Activated CD8-positive, alpha-beta T cell treated with anti-CD3 and anti-CD28 coated beads for 36 hours (primary cell): ENCODE measurements at regions not wholly inside any gene's neighbourhood (a gene's known extent, or its start where the extent isn't known, plus 50 kb on each side); places are given as distances from the start of the nearest gene placed in this dataset.

ENCODE experiments used
- ATAC-seq: fragments of 200-7000 bp; cut with Tn5 transposase; one replicate; pipeline ENCODE4 v1.10.0; 2021; ENCODE audit warnings: mild to moderate bottlenecking, moderate library complexity
- CTCF ChIA-PET: fragments of 350-600 bp; sonication (Branson Sonifier 250); formaldehyde crosslinking; loops from one replicate; lab custom pipeline; 2021; ENCODE audit warnings: antibody characterized with exemption; lab: Charles Lee
- POLR2A ChIA-PET: fragments of 350-600 bp; sonication (Branson Sonifier 250); formaldehyde crosslinking; loops from one replicate; lab custom pipeline; 2021; ENCODE audit warnings: antibody characterized with exemption; lab: Charles Lee
- DNase-seq: peaks from one replicate; pipeline ENCODE4 v3.0.0-alpha.2; 2020
- H3K27ac Mint-ChIP-seq: one replicate; pipeline ENCODE4 v1.8.0; 2021; ENCODE audit warnings: mild to moderate bottlenecking, mixed read lengths
- H3K27me3 Mint-ChIP-seq: one replicate; pipeline ENCODE4 v1.8.0; 2021; ENCODE audit warnings: mixed read lengths
- H3K36me3 Mint-ChIP-seq: one replicate; pipeline ENCODE4 v1.8.0; 2021; ENCODE audit warnings: low read depth, mixed read lengths
- H3K4me1 Mint-ChIP-seq: one replicate; pipeline ENCODE4 v1.8.0; 2021; ENCODE audit warnings: low read depth, mixed read lengths
- H3K4me3 Mint-ChIP-seq: one replicate; pipeline ENCODE4 v1.8.0; 2021; ENCODE audit warnings: mild to moderate bottlenecking, moderate library complexity, mixed read lengths
- H3K9me3 Mint-ChIP-seq: one replicate; pipeline ENCODE4 v1.8.0; 2021; ENCODE audit warnings: mixed read lengths
- intact Hi-C: fragments of 100-400 bp; cut with micrococcal nuclease; formaldehyde crosslinking; loops from one replicate; pipeline ENCODE4 v1.10.0; 2022
- TF ChIP-seq, protein P1 (sequence below): fragments of 200-600 bp; IDR thresholded peaks from one replicate; pipeline ENCODE4 v1.8.0; 2022; ENCODE audit warnings: antibody characterized with exemption, mild to moderate bottlenecking

DNA sequence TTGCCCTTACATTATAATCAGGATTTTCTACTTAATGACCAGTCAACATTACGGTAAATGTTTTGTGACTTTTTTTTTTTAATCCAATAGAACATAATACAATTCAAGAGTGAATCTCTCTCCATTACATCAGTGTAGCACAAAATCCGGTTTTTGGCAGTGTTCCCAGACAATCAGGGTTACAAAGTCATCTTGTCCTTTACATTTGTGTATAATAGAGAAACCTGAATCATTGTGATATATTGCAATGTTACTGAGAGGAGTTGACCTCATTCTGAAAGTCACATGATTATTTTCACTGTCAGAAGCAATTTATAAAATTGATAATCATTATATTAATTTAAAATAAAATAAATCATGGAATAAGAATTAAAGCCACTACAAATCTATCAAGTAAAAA lies 1346.0 kb upstream of the SPRY2 start:
- ChIA-PET POLR2A (no interaction called here), CTCF (no interaction called here)
- ATAC-seq (no peak), DNase-seq (no peak)
- Mint-ChIP-seq H3K27ac (no peak overlapping the region), H3K9me3 (peaks cover 8% of the 10 kb centered on the region), H3K4me3 (no peak overlapping the region), H3K27me3 (no peaks in the 10 kb centered on the region), H3K36me3 (no peaks in the 10 kb centered on the region), H3K4me1 (no peaks in the 10 kb centered on the region)
- intact Hi-C loops, result no loop called here
- TF ChIP-seq, protein P1, sequence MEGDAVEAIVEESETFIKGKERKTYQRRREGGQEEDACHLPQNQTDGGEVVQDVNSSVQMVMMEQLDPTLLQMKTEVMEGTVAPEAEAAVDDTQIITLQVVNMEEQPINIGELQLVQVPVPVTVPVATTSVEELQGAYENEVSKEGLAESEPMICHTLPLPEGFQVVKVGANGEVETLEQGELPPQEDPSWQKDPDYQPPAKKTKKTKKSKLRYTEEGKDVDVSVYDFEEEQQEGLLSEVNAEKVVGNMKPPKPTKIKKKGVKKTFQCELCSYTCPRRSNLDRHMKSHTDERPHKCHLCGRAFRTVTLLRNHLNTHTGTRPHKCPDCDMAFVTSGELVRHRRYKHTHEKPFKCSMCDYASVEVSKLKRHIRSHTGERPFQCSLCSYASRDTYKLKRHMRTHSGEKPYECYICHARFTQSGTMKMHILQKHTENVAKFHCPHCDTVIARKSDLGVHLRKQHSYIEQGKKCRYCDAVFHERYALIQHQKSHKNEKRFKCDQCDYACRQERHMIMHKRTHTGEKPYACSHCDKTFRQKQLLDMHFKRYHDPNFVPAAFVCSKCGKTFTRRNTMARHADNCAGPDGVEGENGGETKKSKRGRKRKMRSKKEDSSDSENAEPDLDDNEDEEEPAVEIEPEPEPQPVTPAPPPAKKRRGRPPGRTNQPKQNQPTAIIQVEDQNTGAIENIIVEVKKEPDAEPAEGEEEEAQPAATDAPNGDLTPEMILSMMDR, result no peak

- no peak overlapping the region for H3K27ac Mint-ChIP-seq
- DNase-seq (no peak), ATAC-seq (no peak)
- POLR2A ChIA-PET, result no interaction called here
- TF ChIP-seq, protein P1, result no peak
- no peak overlapping the region for H3K4me3 Mint-ChIP-seq
- CTCF ChIA-PET, result no interaction called here
- H3K4me1 Mint-ChIP-seq, result no peaks in the 10 kb centered on the region
- H3K36me3 Mint-ChIP-seq, result no peaks in the 10 kb centered on the region
- intact Hi-C loops, result no loop called here
- H3K9me3 Mint-ChIP-seq, result peaks cover 8% of the 10 kb centered on the region
- H3K27me3 Mint-ChIP-seq, result no peaks in the 10 kb centered on the region
These were observed 1342.6 kb upstream of the SPRY2 start for GRCh38 chr13:81683521-81683920.

- POLR2A ChIA-PET, result interaction anchor here (1.0 kb wide), 1 partner anchor 25 kb away, joined by 3 read pairs; no protein-coding TSS in a partner anchor
- DNase-seq, result no peak
- ATAC-seq, result no peak
- H3K4me3 Mint-ChIP-seq, result no peak overlapping the region
- no peaks in the 10 kb centered on the region for H3K4me1 Mint-ChIP-seq
- CTCF ChIA-PET, result no interaction called here
- no peak overlapping the region for H3K27ac Mint-ChIP-seq
- intact Hi-C loops, result no loop called here
- H3K36me3 Mint-ChIP-seq, result no peaks in the 10 kb centered on the region
- TF ChIP-seq, protein P1, result no peak
- peaks cover 11% of the 10 kb centered on the region for H3K9me3 Mint-ChIP-seq
- no peaks in the 10 kb centered on the region for H3K27me3 Mint-ChIP-seq
These were observed 1341.2 kb upstream of the SPRY2 start for GRCh38 chr13:81682081-81682630.

GRCh38 chr13:81677857-81678256 lies 1336.9 kb upstream of the SPRY2 start:
- TF ChIP-seq, protein P1, result no peak
- POLR2A ChIA-PET, result no interaction called here
- H3K27ac Mint-ChIP-seq, result no peak overlapping the region
- no peaks in the 10 kb centered on the region for H3K4me1 Mint-ChIP-seq
- no peak for DNase-seq
- H3K9me3 Mint-ChIP-seq, result peaks cover 3% of the 10 kb centered on the region
- ATAC-seq, result no peak
- H3K27me3 Mint-ChIP-seq, result no peaks in the 10 kb centered on the region
- intact Hi-C loops, result no loop called here
- no peak overlapping the region for H3K4me3 Mint-ChIP-seq
- CTCF ChIA-PET, result no interaction called here
- no peaks in the 10 kb centered on the region for H3K36me3 Mint-ChIP-seq

- no peaks in the 10 kb centered on the region for H3K4me1 Mint-ChIP-seq
- H3K27ac Mint-ChIP-seq, result no peak overlapping the region
- no peaks in the 10 kb centered on the region for H3K36me3 Mint-ChIP-seq
- ChIA-PET CTCF (no interaction called here), POLR2A (no interaction called here)
- peaks cover 3% of the 10 kb centered on the region for H3K9me3 Mint-ChIP-seq
- H3K27me3 Mint-ChIP-seq, result no peaks in the 10 kb centered on the region
- H3K4me3 Mint-ChIP-seq, result no peak overlapping the region
- intact Hi-C loops, result no loop called here
- no peak for DNase-seq
- TF ChIP-seq, protein P1, result no peak
- ATAC-seq, result no peak
These were observed 1335.1 kb upstream of the SPRY2 start for GRCh38 chr13:81676008-81676407.
